ENCODE measurements at regions not wholly inside any gene's neighbourhood (a gene's known extent, or its start where the extent isn't known, plus 50 kb on each side); places are given as distances from the start of the nearest gene placed in this dataset.

DNA sequence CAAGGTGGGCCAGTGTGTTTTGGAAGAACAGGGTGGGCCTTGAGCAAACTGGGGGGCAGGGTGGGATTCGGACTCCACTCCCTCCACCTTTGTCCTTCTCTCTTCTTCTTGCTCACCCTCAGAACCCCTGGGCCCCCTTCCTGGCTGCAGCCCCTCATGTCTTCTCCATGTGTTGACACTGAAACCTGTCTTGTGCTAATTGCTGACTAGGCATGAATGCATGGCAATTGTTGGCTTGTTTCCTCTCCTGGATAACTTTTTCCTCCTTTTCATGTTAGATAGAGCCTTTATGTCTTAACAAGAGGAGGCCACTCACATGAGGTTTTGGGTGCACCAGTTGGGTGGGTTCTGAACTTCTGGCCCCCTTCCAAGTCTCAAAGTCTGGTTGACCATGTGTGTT, 181.6 kb upstream of the MKI67 start:
- CTCF ChIA-PET: no interaction called here
- Histone ChIP-seq H3K27me3 (ENCODE audit: insufficient read depth, low read length) (peaks cover 39% of the 10 kb centered on the region), H3K4me3 (replicated peaks in 1 of 2; ENCODE audit: low read depth in 1 of 2, low read length in 2 of 2) (no peak overlapping the region), H3K9me3 (ENCODE audit: control insufficient read depth in 1 of 2, insufficient read depth in 1 of 2, low read depth in 1 of 2, low read length in 2 of 2) (no peaks in the 10 kb centered on the region), H2AFZ (ENCODE audit: low read depth, low read length, poor library complexity, severe bottlenecking) (no peak overlapping the region), H3K9me2 (ENCODE audit: insufficient read depth) (no peaks in the 10 kb centered on the region), H3K79me2 (ENCODE audit: insufficient read depth, low read length) (no peaks in the 10 kb centered on the region), H3K4me1 (ENCODE audit: control insufficient read depth in 1 of 2, insufficient read depth in 2 of 2, low read length in 2 of 2) (no peaks in the 10 kb centered on the region), H3K4me2 (ENCODE audit: low read length) (no peak overlapping the region), H3K9ac (ENCODE audit: low read length) (no peak overlapping the region), H4K20me1 (ENCODE audit: insufficient read depth) (no peaks in the 10 kb centered on the region), H3K36me3 (ENCODE audit: control insufficient read depth in 1 of 2, insufficient read depth in 2 of 2, low read length in 2 of 2) (no peaks in the 10 kb centered on the region), H3K27ac (ENCODE audit: low read depth, low read length) (no peak overlapping the region; the same call in 1 of the 2 replicates)
- TF ChIP-seq FOSL1 (IDR thresholded peaks at IDR 0.05; ENCODE audit: low read depth): no peak
- TF ChIP-seq TCF7L2 (IDR thresholded peaks at IDR 0.05; ENCODE audit: borderline replicate concordance, extremely low read depth, insufficient read depth, insufficient read length): no peak
- no peak for TF ChIP-seq SRF (IDR thresholded peaks at IDR 0.05; ENCODE audit: low read depth)
- TF ChIP-seq SIN3A (IDR thresholded peaks at IDR 0.05; ENCODE audit: low read depth): no peak
- DNase-seq (ENCODE audit: low read depth, low spot score) (no peak), ATAC-seq (no peak)
- POLR2A ChIA-PET: no interaction called here
- BruUV-seq (replicated peaks): no TSS peak
- intact Hi-C loops (cut with micrococcal nuclease): no loop called here
- RAD21 ChIA-PET (ENCODE audit: low non-redundant PET in 1 of 2, low total read pairs in 2 of 2, uncharacterized antibody in 2 of 2, unreplicated experiment in 2 of 2): no interaction called here

- Histone ChIP-seq H3K4me2 (ENCODE audit: low read length) (no peak overlapping the region), H4K20me1 (ENCODE audit: insufficient read depth) (no peaks in the 10 kb centered on the region), H3K27ac (ENCODE audit: low read depth, low read length) (no peak overlapping the region), H3K4me1 (ENCODE audit: control insufficient read depth in 1 of 2, insufficient read depth in 2 of 2, low read length in 2 of 2) (no peaks in the 10 kb centered on the region), H3K9me2 (ENCODE audit: insufficient read depth) (no peaks in the 10 kb centered on the region), H3K4me3 (replicated peaks in 1 of 2; ENCODE audit: low read depth in 1 of 2, low read length in 2 of 2) (no peak overlapping the region), H3K9me3 (ENCODE audit: control insufficient read depth in 1 of 2, insufficient read depth in 1 of 2, low read depth in 1 of 2, low read length in 2 of 2) (no peaks in the 10 kb centered on the region), H2AFZ (ENCODE audit: low read depth, low read length, poor library complexity, severe bottlenecking) (no peak overlapping the region), H3K27me3 (ENCODE audit: insufficient read depth, low read length) (peaks cover 65% of the 10 kb centered on the region), H3K36me3 (ENCODE audit: control insufficient read depth in 1 of 2, insufficient read depth in 2 of 2, low read length in 2 of 2) (no peaks in the 10 kb centered on the region), H3K9ac (ENCODE audit: low read length) (no peak overlapping the region), H3K79me2 (ENCODE audit: insufficient read depth, low read length) (no peaks in the 10 kb centered on the region)
- intact Hi-C loops (cut with micrococcal nuclease): no loop called here
- ChIA-PET POLR2A (no interaction called here), RAD21 (ENCODE audit: low non-redundant PET in 1 of 2, low total read pairs in 2 of 2, uncharacterized antibody in 2 of 2, unreplicated experiment in 2 of 2) (no interaction called here), CTCF (no interaction called here)
- TF ChIP-seq, protein P1, sequence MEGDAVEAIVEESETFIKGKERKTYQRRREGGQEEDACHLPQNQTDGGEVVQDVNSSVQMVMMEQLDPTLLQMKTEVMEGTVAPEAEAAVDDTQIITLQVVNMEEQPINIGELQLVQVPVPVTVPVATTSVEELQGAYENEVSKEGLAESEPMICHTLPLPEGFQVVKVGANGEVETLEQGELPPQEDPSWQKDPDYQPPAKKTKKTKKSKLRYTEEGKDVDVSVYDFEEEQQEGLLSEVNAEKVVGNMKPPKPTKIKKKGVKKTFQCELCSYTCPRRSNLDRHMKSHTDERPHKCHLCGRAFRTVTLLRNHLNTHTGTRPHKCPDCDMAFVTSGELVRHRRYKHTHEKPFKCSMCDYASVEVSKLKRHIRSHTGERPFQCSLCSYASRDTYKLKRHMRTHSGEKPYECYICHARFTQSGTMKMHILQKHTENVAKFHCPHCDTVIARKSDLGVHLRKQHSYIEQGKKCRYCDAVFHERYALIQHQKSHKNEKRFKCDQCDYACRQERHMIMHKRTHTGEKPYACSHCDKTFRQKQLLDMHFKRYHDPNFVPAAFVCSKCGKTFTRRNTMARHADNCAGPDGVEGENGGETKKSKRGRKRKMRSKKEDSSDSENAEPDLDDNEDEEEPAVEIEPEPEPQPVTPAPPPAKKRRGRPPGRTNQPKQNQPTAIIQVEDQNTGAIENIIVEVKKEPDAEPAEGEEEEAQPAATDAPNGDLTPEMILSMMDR (IDR thresholded peaks at IDR 0.05 in 2 of 3, conservative IDR thresholded peaks at IDR 0.05 in 1 of 3; ENCODE audit: borderline replicate concordance in 1 of 3, insufficient read depth in 1 of 3, low read depth in 2 of 3, low read length in 2 of 3): no peak
- no peak for TF ChIP-seq FOSL1 (IDR thresholded peaks at IDR 0.05; ENCODE audit: low read depth)
- no TSS peak for BruUV-seq (replicated peaks)
- ATAC-seq (no peak), DNase-seq (ENCODE audit: low read depth, low spot score) (no peak)
Observed at GRCh38 chr10:128310971-128311658, 184.9 kb upstream of the MKI67 start.
